Endodermal cell (in vitro differentiated cells): ENCODE measurements at regions not wholly inside any gene's neighbourhood (a gene's known extent, or its start where the extent isn't known, plus 50 kb on each side); places are given as distances from the start of the nearest gene placed in this dataset.
"Not testable (repeated sequence)": the region's sequence is repeated elsewhere in the genome, so short reads cannot be mapped to it uniquely, and the experiment has no call there.

Experiments used
- DNase-seq: peaks from one replicate; pipeline ENCODE4 v3.0.0-alpha.2; 2017
- H3K27ac ChIP-seq: 2 replicates; pipeline ENCODE4 v1.5.1; 2013; ENCODE audit warnings: mild to moderate bottlenecking, low read depth, low read length, moderate library complexity
- H3K27me3 ChIP-seq: 2 replicates; pipeline ENCODE4 v1.6.1; 2013; ENCODE audit warnings: mild to moderate bottlenecking, low read length, moderate library complexity; ENCODE audit not compliant: insufficient read depth, control insufficient read depth, poor library complexity, severe bottlenecking
- H3K36me3 ChIP-seq: 2 replicates; pipeline ENCODE4 v1.7.0; 2013; ENCODE audit warnings: mild to moderate bottlenecking, low read length, moderate library complexity; ENCODE audit not compliant: control insufficient read depth, insufficient read depth
- H3K4me1 ChIP-seq: one replicate; pipeline ENCODE4 v1.7.0; 2013; ENCODE audit warnings: low read length; ENCODE audit not compliant: control insufficient read depth, insufficient read depth
- H3K4me3 ChIP-seq: 2 replicates; pipeline ENCODE4 v1.5.1; 2013; ENCODE audit warnings: mild to moderate bottlenecking, low read length, moderate library complexity
- H3K9ac ChIP-seq: 2 replicates; pipeline ENCODE4 v1.6.1; 2013; ENCODE audit warnings: mild to moderate bottlenecking, low read length, moderate library complexity; ENCODE audit not compliant: poor library complexity, severe bottlenecking; ENCODE audit errors: extremely low read depth
- H3K9me3 ChIP-seq: 2 replicates; pipeline ENCODE4 v1.6.1; 2013; ENCODE audit warnings: mild to moderate bottlenecking, low read length, moderate library complexity; ENCODE audit not compliant: control insufficient read depth
- H3K27ac Mint-ChIP-seq: 2 replicates; pipeline ENCODE4 v1.8.0; 2020; ENCODE audit warnings: mixed read lengths
- H3K27me3 Mint-ChIP-seq: 2 replicates; pipeline ENCODE4 v1.8.0; 2021; ENCODE audit warnings: mild to moderate bottlenecking, mixed read lengths; ENCODE audit not compliant: insufficient read depth
- H3K36me3 Mint-ChIP-seq: 2 replicates; pipeline ENCODE4 v1.8.0; 2020; ENCODE audit warnings: low read depth, mixed read lengths
- H3K4me1 Mint-ChIP-seq: 2 replicates; pipeline ENCODE4 v1.8.0; 2020; ENCODE audit warnings: mixed read lengths
- H3K4me3 Mint-ChIP-seq: 2 replicates; pipeline ENCODE4 v1.8.0; 2020; ENCODE audit warnings: mild to moderate bottlenecking, moderate library complexity, mixed read lengths
- H3K9me3 Mint-ChIP-seq: 2 replicates; pipeline ENCODE4 v1.8.0; 2020; ENCODE audit warnings: mild to moderate bottlenecking, mixed read lengths
- CTCF ChIP-seq: fragments of 200-600 bp; sonication (generic); conservative IDR thresholded peaks from 2 replicates; pipeline ENCODE4 v1.5.0; 2021; ENCODE audit warnings: antibody characterized with exemption, mild to moderate bottlenecking
- WGBS, 2 experiments: methylation state at CpG; one replicate each; pipeline versions ENCODE4 v1.1.5 to v1.1.7; 2013; ENCODE audit warnings: missing lambda C conversion rate in 2 of 2, mixed read lengths in 1 of 2; ENCODE audit not compliant: insufficient coverage in 1 of 2, insufficient read length in 1 of 2; 5-methylcytosine and 5-hydroxymethylcytosine counted together

- no peaks in the 10 kb centered on the region for H3K36me3 Mint-ChIP-seq
- H3K9me3 Mint-ChIP-seq = peaks cover 81% of the 10 kb centered on the region
- Histone ChIP-seq H3K9ac (no peak overlapping the region), H3K27ac (no peak overlapping the region), H3K9me3 (peaks cover 74% of the 10 kb centered on the region), H3K36me3 (no peaks in the 10 kb centered on the region), H3K4me3 (no peak overlapping the region), H3K4me1 (no peaks in the 10 kb centered on the region), H3K27me3 (no peaks in the 10 kb centered on the region)
- DNase-seq = no peak
- H3K4me1 Mint-ChIP-seq = no peaks in the 10 kb centered on the region
- no peak for TF ChIP-seq CTCF
- no peaks in the 10 kb centered on the region for H3K27me3 Mint-ChIP-seq
- no peak overlapping the region for H3K4me3 Mint-ChIP-seq
- no peak overlapping the region for H3K27ac Mint-ChIP-seq
Measured at GRCh38 chr16:35602116-35602515, 2142.7 kb downstream of the TP53TG3F start.

GRCh38 chr16:35603371-35603770 is 2144.0 kb downstream of the TP53TG3F start:
- H3K36me3 Mint-ChIP-seq, H3K4me1 Mint-ChIP-seq, H3K4me3 Mint-ChIP-seq, H3K27ac ChIP-seq, DNase-seq, H3K27ac Mint-ChIP-seq, H3K4me3 ChIP-seq, H3K9ac ChIP-seq, H3K36me3 ChIP-seq, H3K27me3 Mint-ChIP-seq, H3K4me1 ChIP-seq, H3K27me3 ChIP-seq: not testable (repeated sequence)
- peaks cover 73% of the 10 kb centered on the region for H3K9me3 ChIP-seq
- H3K9me3 Mint-ChIP-seq = peaks cover 77% of the 10 kb centered on the region
- 84 to 94% methylated on average over 4 to 5 of the region's 5 CpGs for WGBS, 2 experiments

GRCh38 chr16:35605921-35606320 is 2146.5 kb downstream of the TP53TG3F start:
- Histone ChIP-seq H3K4me3 (no peak overlapping the region), H3K9me3 (peaks cover 57% of the 10 kb centered on the region), H3K36me3 (no peaks in the 10 kb centered on the region), H3K4me1 (no peaks in the 10 kb centered on the region), H3K9ac (no peak overlapping the region), H3K27me3 (no peaks in the 10 kb centered on the region), H3K27ac (no peak overlapping the region)
- no peak for DNase-seq
- WGBS, 2 experiments = no CpG with 5 or more reads among the region's 1 CpG
- Mint-ChIP-seq H3K9me3 (peaks cover 54% of the 10 kb centered on the region), H3K36me3 (no peaks in the 10 kb centered on the region), H3K27me3 (no peaks in the 10 kb centered on the region), H3K4me3 (no peak overlapping the region), H3K4me1 (no peaks in the 10 kb centered on the region), H3K27ac (no peak overlapping the region)
- TF ChIP-seq CTCF = no peak

GRCh38 chr16:35614883-35615282 is 2155.5 kb downstream of the TP53TG3F start:
- DNase-seq, H3K4me3 ChIP-seq, H3K27ac ChIP-seq, H3K4me1 ChIP-seq, H3K4me1 Mint-ChIP-seq, H3K9ac ChIP-seq, H3K27ac Mint-ChIP-seq, H3K27me3 Mint-ChIP-seq, H3K36me3 Mint-ChIP-seq, H3K36me3 ChIP-seq, H3K27me3 ChIP-seq, H3K4me3 Mint-ChIP-seq: not testable (repeated sequence)
- peaks cover 40% of the 10 kb centered on the region for H3K9me3 ChIP-seq
- 56 to 67% methylated on average over 1 of the region's 2 CpGs for WGBS, 2 experiments
- H3K9me3 Mint-ChIP-seq = peaks cover 50% of the 10 kb centered on the region

- peaks cover 76% of the 10 kb centered on the region for H3K9me3 Mint-ChIP-seq
- not testable (repeated sequence) for H3K9ac ChIP-seq, H3K27ac Mint-ChIP-seq, H3K36me3 Mint-ChIP-seq, H3K36me3 ChIP-seq, H3K4me1 ChIP-seq, H3K4me3 ChIP-seq, H3K27ac ChIP-seq, H3K4me3 Mint-ChIP-seq, DNase-seq, H3K4me1 Mint-ChIP-seq, H3K27me3 Mint-ChIP-seq, H3K27me3 ChIP-seq
- peaks cover 60% of the 10 kb centered on the region for H3K9me3 ChIP-seq
Measured at GRCh38 chr16:35619176-35619575, 2159.8 kb downstream of the TP53TG3F start.
